T-helper 1 cell treated with Interleukin-12 subunit alpha and Interleukin-12 subunit beta and Interleukin-4 antibody, amounts not matched to agents 30 ng/mL and 1 ng/mL, for 36 hours (primary cell): ENCODE measurements at regions not wholly inside any gene's neighbourhood (a gene's known extent, or its start where the extent isn't known, plus 50 kb on each side); places are given as distances from the start of the nearest gene placed in this dataset.

Experiments used
- intact Hi-C: fragments of 100-400 bp; cut with micrococcal nuclease; formaldehyde crosslinking; loops from one replicate; pipeline ENCODE4 v1.15.1; 2024

DNA sequence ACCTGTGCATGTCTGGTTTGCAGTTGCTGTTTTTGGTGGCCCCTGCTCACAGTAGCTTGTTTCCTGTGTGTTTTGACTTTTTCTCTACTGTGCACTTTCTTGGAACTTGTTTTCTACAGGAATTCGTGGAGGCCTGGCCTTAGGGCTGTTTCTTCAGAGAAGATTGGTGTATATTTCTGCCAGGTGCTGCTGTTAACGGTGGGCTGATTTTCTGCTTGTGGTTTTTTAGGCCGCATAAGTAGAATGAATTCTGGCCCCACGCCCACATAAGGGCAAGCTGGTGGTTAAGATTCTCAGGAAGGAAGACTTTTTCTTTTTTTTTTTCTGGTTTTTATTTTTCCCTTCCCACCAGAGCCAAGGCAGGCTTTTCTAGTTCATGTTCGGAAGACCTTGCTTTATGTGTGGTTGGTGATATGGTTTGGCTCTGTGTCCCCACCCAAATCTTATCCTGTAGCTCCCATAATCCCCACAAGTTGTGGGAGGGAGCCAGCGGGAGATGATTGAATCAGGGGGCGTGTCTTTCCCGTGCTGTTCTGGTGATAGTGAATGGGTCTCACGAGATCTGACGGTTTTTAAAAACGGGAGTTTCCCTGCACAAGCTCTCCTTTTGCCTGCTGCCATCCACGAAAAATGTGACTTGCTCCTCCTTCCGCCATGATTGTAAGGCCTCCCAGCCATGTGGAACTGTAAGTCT lies 71.5 kb upstream of the DISP3 start:
- intact Hi-C loops: no loop called here

DNA sequence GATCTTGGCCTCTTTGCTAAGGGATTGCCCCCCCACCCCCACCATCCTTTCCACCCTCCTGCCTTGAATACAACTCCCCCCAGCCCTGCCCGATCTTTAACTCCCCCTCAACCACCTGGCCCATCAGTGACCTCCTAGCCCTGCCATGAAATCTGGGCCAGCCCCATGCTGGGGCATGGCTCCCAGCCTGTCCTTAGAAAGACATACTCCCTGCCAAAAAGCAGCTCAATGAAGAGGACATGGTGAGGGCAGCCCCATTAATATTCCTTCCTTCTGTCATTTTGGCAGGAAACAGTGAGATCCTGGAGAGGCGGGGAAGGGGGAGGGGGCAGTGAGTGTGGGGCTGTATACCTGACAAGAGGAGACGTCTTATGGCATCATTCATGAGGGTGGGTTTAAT lies 66.8 kb upstream of the DISP3 start:
- intact Hi-C loops: no loop called here

DNA sequence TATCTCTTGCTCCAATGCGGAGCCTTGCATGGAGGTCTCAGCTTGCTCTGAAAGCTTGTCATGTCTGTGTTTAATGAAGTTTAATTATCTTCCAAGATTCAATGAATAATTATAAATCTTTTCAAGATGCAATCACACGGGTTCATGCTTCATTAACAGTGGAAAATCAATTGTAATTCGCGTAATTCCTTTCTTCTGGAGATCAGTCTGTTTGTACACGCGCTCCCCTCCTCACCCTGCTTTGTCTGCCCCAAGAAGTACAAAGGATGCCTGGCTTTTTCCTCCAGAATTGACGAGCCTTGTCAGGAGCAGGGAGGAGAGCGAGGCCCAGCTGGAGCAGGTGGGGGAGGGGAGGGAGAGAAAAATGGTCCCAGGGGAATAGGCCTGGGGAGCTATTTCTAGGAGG lies 65.0 kb upstream of the DISP3 start:
- intact Hi-C loops: no loop called here

DNA sequence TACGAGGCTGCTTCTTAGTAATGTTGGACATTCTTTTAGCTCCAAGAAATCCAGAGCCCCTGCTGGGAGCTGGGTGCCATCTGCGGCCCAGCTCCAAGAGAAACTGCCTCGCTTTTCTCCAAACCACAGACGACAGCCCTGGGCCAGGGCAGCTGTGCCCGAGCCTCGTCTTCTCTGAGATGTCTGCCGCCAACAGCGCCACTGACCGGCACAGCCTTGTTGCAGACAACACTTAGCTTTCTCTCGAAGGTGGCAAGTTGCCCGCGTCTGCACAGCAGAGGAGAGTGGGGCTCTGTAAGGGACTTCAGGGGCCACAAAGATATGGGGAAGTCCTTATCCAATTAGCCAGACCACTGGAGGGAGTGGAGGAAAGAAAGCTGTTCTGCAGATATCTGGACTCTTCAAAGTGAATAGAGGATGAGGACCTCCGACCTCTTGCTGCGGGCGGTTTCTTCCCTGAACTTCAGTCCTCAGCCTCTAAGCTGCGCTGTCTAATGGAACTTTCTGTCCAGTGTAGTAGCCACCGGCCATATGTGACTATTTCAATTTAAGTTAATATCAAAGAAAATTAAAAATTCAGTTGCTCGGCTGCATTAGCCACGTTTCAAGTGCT lies 63.9 kb upstream of the DISP3 start:
- intact Hi-C loops: no loop called here

DNA sequence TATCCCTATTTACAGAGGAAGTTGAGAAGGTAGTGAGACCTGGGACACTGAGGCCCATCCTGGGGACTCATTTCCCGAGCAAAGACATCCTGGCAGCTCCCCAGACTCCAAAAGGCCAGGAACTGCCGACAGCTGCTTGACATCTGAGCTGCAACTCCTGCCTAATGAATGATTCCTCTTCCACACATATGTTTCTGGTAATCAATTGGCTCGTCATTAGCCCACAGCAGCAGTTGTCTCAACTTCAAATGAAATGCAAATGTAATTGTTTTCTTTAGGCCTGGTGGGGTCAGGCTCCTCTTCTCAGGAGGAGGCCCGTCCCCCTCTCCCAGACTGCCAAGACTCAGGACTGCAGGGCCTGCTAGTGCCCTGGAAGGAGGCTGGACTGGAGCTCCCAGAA lies 61.8 kb upstream of the DISP3 start:
- intact Hi-C loops: no loop called here

DNA sequence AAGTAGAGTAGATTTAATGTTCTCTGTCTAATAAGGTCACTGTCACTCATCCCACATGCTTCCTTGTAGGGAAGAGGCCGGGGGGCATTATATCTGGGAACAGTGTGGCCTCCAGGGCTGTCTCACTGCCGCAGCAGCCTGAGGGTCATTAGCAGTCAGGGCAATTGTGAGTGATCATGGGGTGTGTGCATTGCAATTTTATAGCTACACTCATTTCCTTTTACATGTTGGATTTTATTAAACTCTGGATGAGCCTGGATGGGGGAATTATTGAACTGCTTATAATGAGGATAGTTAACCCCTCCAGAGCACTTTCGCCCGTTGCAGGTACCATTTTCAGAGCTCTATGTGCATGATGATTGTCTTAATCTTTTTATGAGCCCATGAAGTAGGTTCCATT lies 60.9 kb upstream of the DISP3 start:
- intact Hi-C loops: no loop called here

DNA sequence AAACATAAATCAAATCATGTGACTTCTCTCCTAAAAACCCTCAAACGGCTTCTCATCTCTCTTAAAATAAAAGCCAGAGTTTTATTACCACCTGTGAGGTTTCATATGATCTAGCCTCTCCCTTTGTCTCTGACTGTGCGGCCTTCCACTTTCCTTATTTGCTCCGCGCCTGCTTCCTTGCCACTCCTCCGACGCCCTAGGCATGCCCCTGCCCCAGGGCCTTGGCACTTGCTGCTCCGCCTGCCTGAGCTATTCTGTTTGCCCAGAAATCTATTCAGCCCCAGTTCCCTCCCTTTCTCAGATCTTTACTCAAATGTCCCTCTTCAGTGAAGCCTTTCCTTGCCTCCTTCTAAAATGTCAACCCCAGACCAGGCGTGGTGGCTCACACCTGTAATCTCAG lies 57.5 kb upstream of the DISP3 start:
- intact Hi-C loops: no loop called here

DNA sequence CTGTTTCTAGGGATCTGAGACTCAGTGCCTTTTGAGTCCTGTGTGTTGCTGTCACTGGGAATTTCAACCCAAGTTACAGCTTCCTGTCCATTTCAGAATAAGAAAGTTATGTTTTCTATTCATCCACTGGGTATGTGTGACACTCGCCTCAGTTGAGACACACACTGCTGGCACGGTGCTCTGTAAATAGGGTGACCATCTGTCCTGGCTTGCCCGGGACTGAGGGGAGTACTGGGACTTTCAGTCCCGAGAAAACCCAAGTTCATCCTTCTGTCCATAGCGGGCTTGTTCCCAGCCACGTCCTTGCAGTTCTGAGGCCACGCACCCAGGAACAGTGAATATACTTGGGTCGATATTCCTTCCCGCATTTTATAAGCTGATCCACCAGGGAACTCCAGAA lies 56.3 kb upstream of the DISP3 start:
- intact Hi-C loops: no loop called here

DNA sequence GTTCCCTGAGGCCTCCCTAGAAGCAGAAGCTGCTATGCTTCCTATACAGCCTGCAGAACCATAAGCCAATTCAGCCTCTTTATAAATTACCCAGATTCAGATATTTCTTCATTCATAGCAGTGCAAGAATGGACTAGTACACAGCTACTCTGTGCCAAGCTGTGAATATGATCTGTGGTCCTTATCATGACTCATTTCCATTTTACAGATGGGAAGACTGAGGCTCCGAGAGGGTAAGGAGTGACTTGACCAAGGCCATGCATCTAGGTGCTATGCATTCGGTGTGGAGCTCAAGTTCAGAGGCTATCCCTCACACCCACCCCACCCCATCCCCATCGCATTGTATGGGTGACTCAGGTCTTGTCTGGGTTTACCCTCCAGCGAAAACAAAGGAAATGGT lies 52.3 kb upstream of the DISP3 start:
- intact Hi-C loops: no loop called here

DNA sequence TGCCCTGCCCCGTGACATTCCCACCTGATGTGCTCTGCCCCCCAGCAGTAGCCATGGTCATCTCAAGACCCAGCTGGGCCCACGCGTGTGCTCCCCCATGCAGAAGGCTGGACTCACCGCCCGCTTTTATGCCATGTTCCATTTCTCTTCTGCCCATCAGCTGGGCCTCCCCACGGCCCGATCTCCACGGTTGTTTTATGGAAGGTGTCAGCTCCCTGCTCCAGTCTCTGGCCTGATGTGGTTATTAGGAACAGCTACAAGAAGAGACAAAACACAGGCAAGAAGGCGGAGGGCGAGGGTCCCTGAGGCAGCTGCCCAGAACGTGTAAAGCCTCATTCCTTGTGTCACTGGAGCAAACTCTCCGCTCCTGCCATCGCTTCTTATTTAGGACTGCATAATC lies 50.2 kb upstream of the DISP3 start:
- intact Hi-C loops: no loop called here
